IMR-90 (cell line): ENCODE measurements at regions not wholly inside any gene's neighbourhood (a gene's known extent, or its start where the extent isn't known, plus 50 kb on each side); places are given as distances from the start of the nearest gene placed in this dataset.

Source experiments
- ATAC-seq: fragments of 200-7000 bp; cut with Tn5 transposase; 2 replicates; pipeline ENCODE4 v1.9.1; 2020; ENCODE audit warnings: low read depth, mild to moderate bottlenecking, moderate library complexity
- BruUV-seq: library from RNA; stranded (reverse); fragments of 400-500 nt; replicated peaks from 2 replicates; lab custom pipeline; 2021; lab: Mats Ljungman, UMichigan
- CTCF ChIA-PET: fragments of 300-600 bp; formaldehyde crosslinking; extraction: SDS; loops from one replicate; lab custom pipeline; 2021; ENCODE audit warnings: antibody characterized with exemption; lab: Yijun Ruan, JAX
- POLR2A ChIA-PET: fragments of 300-600 bp; sonication (Branson Sonifier 250); formaldehyde crosslinking; loops from one replicate; lab custom pipeline; 2022; ENCODE audit warnings: antibody characterized with exemption; ENCODE audit not compliant: unreplicated experiment; lab: Charles Lee
- DNase-seq: peaks from one replicate; pipeline ENCODE4 v3.0.0; 2013
- H2AFZ ChIP-seq: replicated peaks from 2 replicates; pipeline ENCODE3; 2013; ENCODE audit warnings: low read length, mild to moderate bottlenecking; ENCODE audit not compliant: poor library complexity
- H2AK5ac ChIP-seq: 2 replicates; pipeline ENCODE4 v1.6.1; 2013; ENCODE audit warnings: low read depth, low read length, inconsistent platforms
- H2AK9ac ChIP-seq: replicated peaks from 2 replicates; pipeline ENCODE3; 2013; ENCODE audit warnings: mild to moderate bottlenecking, low read depth, low read length, moderate library complexity; ENCODE audit not compliant: poor library complexity
- H2BK120ac ChIP-seq: 2 replicates; pipeline ENCODE4 v1.6.1; 2013; ENCODE audit warnings: low read depth, low read length, inconsistent platforms
- H2BK15ac ChIP-seq: 3 replicates; pipeline ENCODE4 v1.6.1; 2013; ENCODE audit warnings: low read depth, low read length, inconsistent platforms
- H2BK20ac ChIP-seq: 2 replicates; pipeline ENCODE4 v1.6.1; 2013; ENCODE audit warnings: low read depth, mild to moderate bottlenecking, inconsistent platforms, low read length, moderate library complexity
- H2BK5ac ChIP-seq: 2 replicates; pipeline ENCODE4 v1.6.1; 2013; ENCODE audit warnings: mild to moderate bottlenecking, low read depth, low read length, inconsistent platforms; ENCODE audit not compliant: poor library complexity, severe bottlenecking
- H3K14ac ChIP-seq: replicated peaks from 2 replicates; pipeline ENCODE4 v1.6.1; 2013; ENCODE audit warnings: low read depth, low read length, inconsistent platforms
- H3K18ac ChIP-seq: 2 replicates; pipeline ENCODE4 v1.6.1; 2013; ENCODE audit warnings: low read depth, low read length, control low read depth
- H3K23ac ChIP-seq: 2 replicates; pipeline ENCODE4 v1.6.1; 2013; ENCODE audit warnings: low read depth, low read length, inconsistent platforms
- H3K27ac ChIP-seq: 2 replicates; pipeline ENCODE4 v1.5.1; 2013; ENCODE audit warnings: mild to moderate bottlenecking, control low read depth, low read length; ENCODE audit not compliant: insufficient read depth
- H3K27me3 ChIP-seq: 2 replicates; pipeline ENCODE4 v1.6.1; 2013; ENCODE audit warnings: low read length; ENCODE audit not compliant: control insufficient read depth, insufficient read depth
- H3K36me3 ChIP-seq: 2 replicates; pipeline ENCODE4 v1.6.1; 2013; ENCODE audit warnings: low read length, mixed read lengths; ENCODE audit not compliant: control insufficient read depth, insufficient read depth
- H3K4ac ChIP-seq: 2 replicates; pipeline ENCODE4 v1.6.1; 2013; ENCODE audit warnings: low read depth, low read length, inconsistent platforms
- H3K4me1 ChIP-seq: 2 replicates; pipeline ENCODE4 v1.6.1; 2013; ENCODE audit warnings: low read length, mixed read lengths; ENCODE audit not compliant: control insufficient read depth, insufficient read depth
- H3K4me2 ChIP-seq: 2 replicates; pipeline ENCODE4 v1.6.1; 2013; ENCODE audit warnings: low read depth, mild to moderate bottlenecking, control low read depth, low read length, moderate library complexity
- H3K4me3 ChIP-seq: 2 replicates; pipeline ENCODE4 v1.5.1; 2013; ENCODE audit warnings: low read depth, mild to moderate bottlenecking, control low read depth, low read length, moderate library complexity; ENCODE audit not compliant: insufficient read depth
- H3K56ac ChIP-seq: 2 replicates; pipeline ENCODE4 v1.6.1; 2013; ENCODE audit warnings: low read length, inconsistent platforms; ENCODE audit not compliant: insufficient read depth; ENCODE audit errors: extremely low read depth
- H3K79me1 ChIP-seq, 2 experiments: 2 replicates each; pipeline ENCODE4 v1.6.1; 2013; ENCODE audit warnings: low read length in 2 of 2, inconsistent platforms in 1 of 2, low read depth in 1 of 2
- H3K9ac ChIP-seq: 2 replicates; pipeline ENCODE4 v1.6.1; 2013; ENCODE audit warnings: low read depth, low read length, control low read depth
- H3K9me1 ChIP-seq: 2 replicates; pipeline ENCODE4 v1.6.1; 2013; ENCODE audit warnings: low read length, inconsistent platforms; ENCODE audit not compliant: insufficient read depth
- H3K9me3 ChIP-seq: 2 replicates; pipeline ENCODE4 v1.6.1; 2013; ENCODE audit warnings: low read length; ENCODE audit not compliant: control insufficient read depth, insufficient read depth
- H4K20me1 ChIP-seq: 2 replicates; pipeline ENCODE4 v1.6.1; 2013; ENCODE audit warnings: low read length, inconsistent platforms; ENCODE audit not compliant: insufficient read depth
- H4K5ac ChIP-seq: 2 replicates; pipeline ENCODE4 v1.6.1; 2013; ENCODE audit warnings: mild to moderate bottlenecking, low read depth, low read length, control low read depth
- H4K8ac ChIP-seq, 2 experiments: 2 replicates each; pipeline ENCODE4 v1.6.1; 2013; ENCODE audit warnings: low read depth in 2 of 2, low read length in 2 of 2, control low read depth in 1 of 2, inconsistent platforms in 1 of 2
- H4K91ac ChIP-seq: 2 replicates; pipeline ENCODE4 v1.6.1; 2013; ENCODE audit warnings: low read depth, low read length, inconsistent platforms; ENCODE audit not compliant: insufficient read depth
- CTCF ChIP-seq: conservative IDR thresholded peaks from 2 replicates; pipeline ENCODE4 v1.5.1; 2012; ENCODE audit warnings: mild to moderate bottlenecking, low read depth, low read length, improper control_type of control experiment
- RAD21 ChIP-seq: IDR thresholded peaks from 2 replicates; pipeline ENCODE4 v1.6.1; 2012; ENCODE audit warnings: low read length, improper control_type of control experiment
- WGBS, 2 experiments: methylation state at CpG; one replicate each; pipeline versions ENCODE4 v1.1.5 to v1.1.7; 2013; ENCODE audit warnings: missing lambda C conversion rate in 2 of 2; ENCODE audit not compliant: insufficient read length in 1 of 2; ENCODE audit errors: extremely low coverage in 2 of 2; 5-methylcytosine and 5-hydroxymethylcytosine counted together
- dilution Hi-C: fragments of 300-500 bp; cut with HindIII; formaldehyde crosslinking; loops from one replicate; pipeline ENCODE4 v1.14.3; 2018; ENCODE audit warnings: low sequenced_read_pairs; ENCODE audit not compliant: unreplicated experiment
- in situ Hi-C: fragments of 300-500 bp; cut with MboI; formaldehyde crosslinking; loops from 3 replicates; pipeline ENCODE4 v1.14.3; 2019; ENCODE audit warnings: low sequenced_read_pairs, inconsistent platforms, mixed read lengths
- intact Hi-C: fragments of 100-400 bp; cut with micrococcal nuclease; formaldehyde crosslinking; loops from 2 replicates; pipeline ENCODE4 v1.10.0; 2022
- TF ChIP-seq, protein P1 (sequence below): fragments of 150-350 bp; IDR thresholded peaks from 2 replicates; pipeline ENCODE4 v1.6.1; 2016; ENCODE audit warnings: low read depth, mild to moderate bottlenecking, low read length, moderate library complexity, borderline replicate concordance

GRCh38 chr6:44001318-44002066 lies 125.8 kb downstream of the MRPL14 start:
- ChIA-PET CTCF (no interaction called here), POLR2A (no interaction called here)
- H4K91ac ChIP-seq = peak overlapping the region; percentile 36; the same call in 1 of the 2 replicates
- peak overlapping the region; percentile 55; the same call in 1 of the 2 replicates for H3K14ac ChIP-seq
- no peak overlapping the region for H3K27ac ChIP-seq
- 0 out of 2 replicates have a peak overlapping the region, but pooled peaks have one; percentile 24 for H3K23ac ChIP-seq
- no TSS peak for BruUV-seq
- H3K27me3 ChIP-seq = no peaks in the 10 kb centered on the region
- H2AFZ ChIP-seq = peak overlapping the region; percentile 56
- peak overlapping the region in 1 of 2 experiments; percentile 29; a peak in 3 of 4 replicates for H4K8ac ChIP-seq
- dilution Hi-C loops (no loop called here), intact Hi-C loops (loop anchor here (1.0 kb wide), 1 partner anchor 231 kb away; the partner anchor contains the start of gene VEGFA), in situ Hi-C loops (no loop called here)
- peak overlapping the region; percentile 87 for H2AK9ac ChIP-seq
- no peak overlapping the region for H4K5ac ChIP-seq
- peak overlapping the region; percentile 32; the same call in 1 of the 2 replicates for H3K18ac ChIP-seq
- H2BK15ac ChIP-seq = peak overlapping the region; percentile 95; the same call in 2 of the 3 replicates
- H3K9ac ChIP-seq = no peak overlapping the region
- H3K4me2 ChIP-seq = no peak overlapping the region
- H3K36me3 ChIP-seq = no peaks in the 10 kb centered on the region
- TF ChIP-seq CTCF = peak; percentile 45
- TF ChIP-seq RAD21 = peak; percentile 49; the same call in 1 of the 2 replicates
- TF ChIP-seq, protein P1, sequence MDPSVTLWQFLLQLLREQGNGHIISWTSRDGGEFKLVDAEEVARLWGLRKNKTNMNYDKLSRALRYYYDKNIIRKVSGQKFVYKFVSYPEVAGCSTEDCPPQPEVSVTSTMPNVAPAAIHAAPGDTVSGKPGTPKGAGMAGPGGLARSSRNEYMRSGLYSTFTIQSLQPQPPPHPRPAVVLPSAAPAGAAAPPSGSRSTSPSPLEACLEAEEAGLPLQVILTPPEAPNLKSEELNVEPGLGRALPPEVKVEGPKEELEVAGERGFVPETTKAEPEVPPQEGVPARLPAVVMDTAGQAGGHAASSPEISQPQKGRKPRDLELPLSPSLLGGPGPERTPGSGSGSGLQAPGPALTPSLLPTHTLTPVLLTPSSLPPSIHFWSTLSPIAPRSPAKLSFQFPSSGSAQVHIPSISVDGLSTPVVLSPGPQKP = no peak
- DNase-seq (no peak), ATAC-seq (no peak)
- H2BK120ac ChIP-seq = peak overlapping the region; percentile 74
- peak overlapping the region; percentile 54 for H2AK5ac ChIP-seq
- no peaks in the 10 kb centered on the region for H4K20me1 ChIP-seq
- H3K56ac ChIP-seq = no peak overlapping the region
- no peaks in the 10 kb centered on the region for H3K79me1 ChIP-seq
- peak overlapping the region; percentile 61; the same call in 1 of the 2 replicates for H2BK20ac ChIP-seq
- H3K4ac ChIP-seq = peak overlapping the region; percentile 65
- H2BK5ac ChIP-seq = peak overlapping the region; percentile 18
- peaks cover 15% of the 10 kb centered on the region for H3K9me1 ChIP-seq
- peaks cover 26% of the 10 kb centered on the region for H3K4me1 ChIP-seq
- no peak overlapping the region for H3K4me3 ChIP-seq
- no peaks in the 10 kb centered on the region for H3K9me3 ChIP-seq
- whole genome bisulfite sequencing, 2 experiments = no CpG with 5 or more reads among the region's 12 CpGs
